DOHH2 (cell line): ENCODE measurements at regions not wholly inside any gene's neighbourhood (a gene's known extent, or its start where the extent isn't known, plus 50 kb on each side); places are given as distances from the start of the nearest gene placed in this dataset.

Source experiments
- H3F3A ChIP-seq: fragments of 200-600 bp; sonication (generic), shearing (Covaris generic); 2 replicates; pipeline ENCODE4 v1.6.0; 2016; ENCODE audit warnings: antibody characterized with exemption, mild to moderate bottlenecking; ENCODE audit not compliant: control insufficient read depth, insufficient read depth
- H3K27ac ChIP-seq: fragments of 200-600 bp; sonication (generic); 2 replicates; pipeline ENCODE4 v1.5.1; 2014; ENCODE audit warnings: low read depth, mild to moderate bottlenecking, low read length, moderate library complexity
- H3K27me3 ChIP-seq: fragments of 200-600 bp; sonication (generic); 2 replicates; pipeline ENCODE4 v1.6.1; 2014; ENCODE audit warnings: mild to moderate bottlenecking, low read length, mixed read lengths; ENCODE audit not compliant: control insufficient read depth
- H3K36me3 ChIP-seq: fragments of 200-600 bp; sonication (generic); 2 replicates; pipeline ENCODE4 v1.6.1; 2014; ENCODE audit warnings: mild to moderate bottlenecking, low read length, moderate library complexity, mixed read lengths; ENCODE audit not compliant: control insufficient read depth
- H3K4me1 ChIP-seq: fragments of 200-600 bp; sonication (generic); 2 replicates; pipeline ENCODE4 v1.6.1; 2014; ENCODE audit warnings: mild to moderate bottlenecking, low read length, mixed read lengths; ENCODE audit not compliant: control insufficient read depth
- H3K4me2 ChIP-seq: fragments of 200-600 bp; sonication (generic); 2 replicates; pipeline ENCODE4 v1.6.0; 2014; ENCODE audit warnings: mild to moderate bottlenecking, low read length, moderate library complexity
- H3K4me3 ChIP-seq: fragments of 200-600 bp; sonication (generic); 2 replicates; pipeline ENCODE4 v1.5.1; 2014; ENCODE audit warnings: mild to moderate bottlenecking, low read length, mixed read lengths
- H3K79me2 ChIP-seq: fragments of 200-600 bp; sonication (generic); 2 replicates; pipeline ENCODE4 v1.6.1; 2014; ENCODE audit warnings: mild to moderate bottlenecking, low read length, mixed read lengths; ENCODE audit not compliant: control insufficient read depth
- H3K9me2 ChIP-seq: fragments of 200-600 bp; sonication (generic); replicated peaks from 2 replicates; pipeline ENCODE4 v1.6.1; 2014; ENCODE audit warnings: mild to moderate bottlenecking, low read length, mixed read lengths; ENCODE audit not compliant: control insufficient read depth
- H3K9me3 ChIP-seq: fragments of 200-600 bp; sonication (generic); 2 replicates; pipeline ENCODE4 v1.6.1; 2014; ENCODE audit warnings: antibody characterized with exemption, low read length, mixed read lengths; ENCODE audit not compliant: control insufficient read depth, insufficient read depth
- H4K20me1 ChIP-seq: fragments of 200-600 bp; sonication (generic); 2 replicates; pipeline ENCODE4 v1.6.0; 2014; ENCODE audit warnings: low read depth, mild to moderate bottlenecking, antibody characterized with exemption, low read length, moderate library complexity; ENCODE audit not compliant: control insufficient read depth, insufficient read depth
- CTCF ChIP-seq: fragments of 200-600 bp; sonication (generic); IDR thresholded peaks from one replicate; pipeline ENCODE4 v1.5.1; 2014; ENCODE audit warnings: antibody characterized with exemption, mild to moderate bottlenecking, low read depth, low read length; ENCODE audit not compliant: poor library complexity, severe bottlenecking
- EZH2phosphoT487 ChIP-seq: fragments of 200-600 bp; sonication (generic); IDR thresholded peaks from 2 replicates; pipeline ENCODE4 v1.6.1; 2017; ENCODE audit warnings: borderline replicate concordance, mild to moderate bottlenecking, antibody characterized with exemption, low read length, moderate library complexity, mixed read lengths

DNA sequence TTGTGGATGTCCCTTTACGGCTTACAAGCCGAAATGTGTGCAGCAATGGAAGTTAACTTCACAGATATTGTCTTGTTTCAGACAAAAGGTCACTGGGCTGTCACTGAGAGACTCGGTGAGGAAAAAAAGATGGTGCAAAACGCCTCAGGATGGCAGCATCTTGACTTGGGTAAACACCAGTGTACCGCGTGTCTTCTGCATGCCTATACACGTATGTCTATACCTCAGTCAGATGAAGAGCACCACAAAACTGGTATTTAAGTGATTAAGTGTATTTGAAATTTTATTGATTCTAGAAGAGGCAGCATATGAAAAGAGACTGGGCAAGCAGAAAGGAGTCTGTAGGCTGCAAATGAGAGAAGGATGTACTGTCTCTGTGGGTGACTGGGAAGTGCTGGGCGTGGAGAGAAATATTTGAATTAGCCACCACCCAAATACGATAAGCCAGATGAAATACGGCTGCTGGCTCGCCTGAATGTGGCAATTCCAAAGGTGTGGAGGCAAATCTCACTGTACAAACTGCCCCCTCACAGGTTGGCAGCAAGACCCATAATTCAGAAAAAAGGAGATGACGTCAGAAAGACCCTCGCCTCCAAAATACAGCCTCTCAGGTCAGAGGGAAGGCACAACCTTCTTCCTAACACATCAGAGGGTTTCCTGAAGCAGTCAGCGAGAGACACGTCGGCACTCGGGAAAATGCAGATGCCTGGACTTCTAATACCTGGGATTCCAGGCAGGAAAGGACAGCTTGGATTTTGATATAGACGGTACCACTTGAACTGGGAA lies 53.4 kb upstream of the NEO1 start:
- Histone ChIP-seq H3K79me2 (no peaks in the 10 kb centered on the region), H3K4me1 (no peaks in the 10 kb centered on the region), H3K4me2 (no peak overlapping the region)

DNA sequence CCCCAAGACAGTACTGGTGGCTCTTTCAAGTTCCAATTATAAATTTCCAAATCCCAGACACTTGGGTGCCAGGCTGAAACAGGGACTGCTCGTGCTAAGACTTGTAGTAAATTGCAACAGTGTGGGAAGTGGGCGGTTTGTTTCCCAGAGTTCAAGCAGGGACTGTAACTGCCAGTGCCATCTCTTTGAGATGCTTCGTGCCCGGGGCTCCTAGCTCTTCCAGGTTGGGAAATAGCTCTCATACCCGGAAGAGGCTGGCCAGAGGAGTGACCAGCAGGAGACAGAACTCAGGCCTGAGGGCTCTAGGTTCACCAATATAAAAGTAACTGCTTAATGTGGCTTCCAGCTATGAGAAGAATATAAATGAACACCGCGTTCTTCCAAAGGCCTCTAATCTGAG lies 54.0 kb upstream of the NEO1 start:
- no peak overlapping the region for H3K27ac ChIP-seq
- no peak overlapping the region for H3K4me2 ChIP-seq
- H3K4me1 ChIP-seq = no peaks in the 10 kb centered on the region
- H3K9me3 ChIP-seq = no peaks in the 10 kb centered on the region
- H4K20me1 ChIP-seq = no peaks in the 10 kb centered on the region
- TF ChIP-seq EZH2phosphoT487 (no peak), CTCF (no peak)
- no peaks in the 10 kb centered on the region for H3F3A ChIP-seq
- no peaks in the 10 kb centered on the region for H3K79me2 ChIP-seq
- H3K9me2 ChIP-seq = no peaks in the 10 kb centered on the region
- H3K27me3 ChIP-seq = peaks cover 7% of the 10 kb centered on the region; the same call in 1 of the 2 replicates
- no peak overlapping the region for H3K4me3 ChIP-seq
- H3K36me3 ChIP-seq = no peaks in the 10 kb centered on the region

More for the DNA sequence above, 53.4 kb upstream of the NEO1 start:
- H3K36me3 ChIP-seq = no peaks in the 10 kb centered on the region
- no peaks in the 10 kb centered on the region for H3K9me3 ChIP-seq
- H3F3A ChIP-seq = no peaks in the 10 kb centered on the region
- H3K27ac ChIP-seq = no peak overlapping the region
- no peak overlapping the region for H3K4me3 ChIP-seq
- H3K27me3 ChIP-seq = peaks cover 7% of the 10 kb centered on the region; the same call in 1 of the 2 replicates
- H3K9me2 ChIP-seq = no peaks in the 10 kb centered on the region
- no peaks in the 10 kb centered on the region for H4K20me1 ChIP-seq
- TF ChIP-seq EZH2phosphoT487 (no peak), CTCF (no peak)

- H3K27ac ChIP-seq = no peak overlapping the region
- H3K9me2 ChIP-seq = no peaks in the 10 kb centered on the region
- H3K9me3 ChIP-seq = no peaks in the 10 kb centered on the region
- no peaks in the 10 kb centered on the region for H4K20me1 ChIP-seq
- H3K4me2 ChIP-seq = no peak overlapping the region
- no peaks in the 10 kb centered on the region for H3K79me2 ChIP-seq
- TF ChIP-seq CTCF (no peak), EZH2phosphoT487 (no peak)
- H3K27me3 ChIP-seq = peaks cover 2% of the 10 kb centered on the region; the same call in 1 of the 2 replicates
- no peaks in the 10 kb centered on the region for H3F3A ChIP-seq
- H3K4me1 ChIP-seq = no peaks in the 10 kb centered on the region
- no peaks in the 10 kb centered on the region for H3K36me3 ChIP-seq
- H3K4me3 ChIP-seq = no peak overlapping the region
Observed at GRCh38 chr15:72995849-72996248, 56.4 kb upstream of the NEO1 start.
